K562 (cell line): ENCODE measurements at regions not wholly inside any gene's neighbourhood (a gene's known extent, or its start where the extent isn't known, plus 50 kb on each side); places are given as distances from the start of the nearest gene placed in this dataset.

Experiments
- ATAC-seq: fragments of 200-7000 bp; cut with Tn5 transposase; 3 replicates; pipeline ENCODE4 v1.9.1; 2020; ENCODE audit warnings: moderate library complexity
- BruUV-seq: library from RNA; stranded (reverse); fragments of 400-500 nt; replicated peaks from 2 replicates; lab custom pipeline; 2021; lab: Mats Ljungman, UMichigan
- CTCF ChIA-PET: fragments of 300-600 bp; formaldehyde crosslinking; extraction: SDS; loops from one replicate; lab custom pipeline; 2021; ENCODE audit warnings: low intra/inter-chr PET ratio; lab: Yijun Ruan, JAX
- POLR2A ChIA-PET: fragments of 300-600, 350-650 bp; sonication (Branson Sonifier 250); formaldehyde crosslinking; extraction: SDS; loops from one replicate; lab custom pipeline; 2021; ENCODE audit warnings: antibody characterized with exemption, inconsistent platforms; lab: Yijun Ruan, JAX
- DNase-seq, 4 experiments: peaks; one replicate each; pipeline versions ENCODE4 v3.0.0 to v3.0.0-alpha.2; 2011 to 2018; ENCODE audit warnings: low spot score in 3 of 4, mixed read lengths in 3 of 4; ENCODE audit errors: extremely low read depth in 1 of 4
- FAIRE-seq: peaks from 2 replicates; lab custom pipeline; 2011; peaks lifted over from hg19 to GRCh38; lab: Jason Lieb, UNC
- H2AFZ ChIP-seq: 2 replicates; pipeline ENCODE4 v1.6.0; 2011; ENCODE audit warnings: low read depth, low read length, control low read depth, inconsistent platforms
- H3K27ac ChIP-seq: fragments of 200-600 bp; 3 replicates; pipeline ENCODE4 v1.8.0; 2011; ENCODE audit warnings: low read depth, mild to moderate bottlenecking, control low read depth, inconsistent platforms, low read length, moderate library complexity, mixed read lengths; ENCODE audit errors: extremely low read depth
- H3K27me3 ChIP-seq, 2 experiments: fragments of 300-600 bp in 1 of 2; 2 replicates in 1 of 2; 3 replicates in 1 of 2; pipeline versions ENCODE4 v1.6.0 to v1.8.0; 2011; ENCODE audit warnings: inconsistent platforms in 2 of 2, low read length in 2 of 2, mild to moderate bottlenecking in 1 of 2, mixed read lengths in 1 of 2, moderate library complexity in 1 of 2; ENCODE audit not compliant: control insufficient read depth in 2 of 2, insufficient read depth in 2 of 2
- H3K36me3 ChIP-seq: fragments of 300-600 bp; 3 replicates; pipeline ENCODE4 v1.8.0; 2011; ENCODE audit warnings: mild to moderate bottlenecking, low read length, inconsistent platforms; ENCODE audit not compliant: control insufficient read depth, insufficient read depth
- H3K4me1 ChIP-seq, 2 experiments: fragments of 200-600 bp in 1 of 2; replicated peaks in 1 of 2; 2 replicates in 1 of 2; 3 replicates in 1 of 2; pipeline versions ENCODE4 v1.5.1 to v1.8.0; 2011; ENCODE audit warnings: inconsistent platforms in 2 of 2, low read length in 2 of 2, mild to moderate bottlenecking in 1 of 2, mixed read lengths in 1 of 2, moderate library complexity in 1 of 2; ENCODE audit not compliant: control insufficient read depth in 2 of 2, insufficient read depth in 2 of 2
- H3K4me2 ChIP-seq: 2 replicates; pipeline ENCODE4 v1.6.1; 2011; ENCODE audit warnings: low read length, control low read depth, inconsistent platforms, mixed read lengths; ENCODE audit not compliant: insufficient read depth
- H3K4me3 ChIP-seq: fragments of 200-600 bp; sonication (generic), shearing (Covaris generic); 2 replicates; pipeline ENCODE4 v1.5.1; 2016; ENCODE audit warnings: control low read depth, inconsistent platforms
- H3K79me2 ChIP-seq: fragments of 200-600 bp; 3 replicates; pipeline ENCODE4 v1.8.0; 2011; ENCODE audit warnings: low read length, inconsistent platforms; ENCODE audit not compliant: control insufficient read depth, insufficient read depth
- H3K9ac ChIP-seq, 2 experiments: 2 replicates each; pipeline versions ENCODE4 v1.6.0 to v1.6.1; 2011; ENCODE audit warnings: low read depth in 2 of 2, low read length in 2 of 2, control low read depth in 1 of 2, inconsistent platforms in 1 of 2, mild to moderate bottlenecking in 1 of 2, mixed read lengths in 1 of 2; ENCODE audit not compliant: insufficient read depth in 1 of 2
- H3K9me1 ChIP-seq: one replicate; pipeline ENCODE4 v1.6.0; 2011; ENCODE audit warnings: inconsistent platforms, mild to moderate bottlenecking, low read length, moderate library complexity; ENCODE audit not compliant: control insufficient read depth, insufficient read depth
- H3K9me3 ChIP-seq: replicated peaks from 2 replicates; pipeline ENCODE4 v1.5.1; 2011; ENCODE audit warnings: low read depth, low read length, inconsistent platforms; ENCODE audit not compliant: control insufficient read depth, insufficient read depth
- H4K20me1 ChIP-seq: replicated peaks from 2 replicates; pipeline ENCODE4 v1.6.1; 2011; ENCODE audit warnings: low read length, inconsistent platforms, mixed read lengths; ENCODE audit not compliant: control insufficient read depth, insufficient read depth
- ATF3 ChIP-seq, 2 experiments: fragments of 450-650 bp in 1 of 2; sonication (generic) in 1 of 2; formaldehyde crosslinking in 1 of 2; IDR thresholded peaks in 1 of 2; conservative IDR thresholded peaks in 1 of 2; 2 replicates each; pipeline versions ENCODE4 v1.6.1 to v1.8.1; 2016 to 2023; ENCODE audit warnings: mild to moderate bottlenecking in 2 of 2, moderate library complexity in 2 of 2, inconsistent platforms in 1 of 2, missing genetic modification reagents in 1 of 2
- DPF2 ChIP-seq: fragments of 450-650 bp; IDR thresholded peaks from 2 replicates; pipeline ENCODE4 v1.6.1; 2016
- FOSL1 ChIP-seq: fragments of 200-800 bp; sonication (Bioruptor generic); conservative IDR thresholded peaks from 2 replicates; pipeline ENCODE4 v1.6.1; 2016; ENCODE audit warnings: missing genetic modification characterization, missing compliant biosample characterization
- NUFIP1 ChIP-seq: fragments of 450-650 bp; IDR thresholded peaks from 2 replicates; pipeline ENCODE4 v1.6.1; 2018; ENCODE audit not compliant: partially characterized antibody
- ZBTB33 ChIP-seq: sonication (generic); formaldehyde crosslinking; IDR thresholded peaks from 2 replicates; pipeline ENCODE4 v1.8.1; 2023; ENCODE audit warnings: mild to moderate bottlenecking, missing genetic modification reagents
- WGBS: fragments of 100-300 bp; shearing (Covaris generic); methylation state at CpG from one replicate; pipeline ENCODE4 v1.1.6; 2016; ENCODE audit warnings: low coverage, mixed read lengths; ENCODE audit not compliant: insufficient coverage; ENCODE audit errors: missing lambda C conversion rate; 5-methylcytosine and 5-hydroxymethylcytosine counted together
- in situ Hi-C: fragments of 300-500 bp; cut with MboI; formaldehyde crosslinking; loops from 4 replicates; pipeline ENCODE4 v1.15.0; 2018; ENCODE audit warnings: inconsistent platforms, mixed read lengths
- intact Hi-C: fragments of 100-400 bp; cut with micrococcal nuclease; formaldehyde crosslinking; loops from 2 replicates; pipeline ENCODE4 v1.14.2; 2022

- FAIRE-seq (no peak), ATAC-seq (peak; percentile 16; the same call in 2 of the 3 replicates), DNase-seq (peak in 3 of 4 experiments; percentile 33 to 40 (median 33))
- CTCF ChIA-PET: no interaction called here
- H3K4me2 ChIP-seq: no peak overlapping the region
- POLR2A ChIA-PET: interaction anchor here (1.2 to 1.5 kb wide), 2 partner anchors 11 to 16 kb away, joined by 3 read pairs; no protein-coding TSS in a partner anchor
- in situ Hi-C loops (no loop called here), intact Hi-C loops (no loop called here)
- no peaks in the 10 kb centered on the region for H3K9me3 ChIP-seq
- H3K36me3 ChIP-seq: no peaks in the 10 kb centered on the region
- H3K27ac ChIP-seq: no peak overlapping the region
- H3K27me3 ChIP-seq: no peaks in the 10 kb centered on the region
- BruUV-seq: no TSS peak
- 66% methylated on average over 49 of the region's 71 CpGs for WGBS
- H3K4me1 ChIP-seq: peaks cover 14 to 18% of the 10 kb centered on the region in 2 experiments; a peak in 4 of 5 replicates
- TF ChIP-seq NUFIP1: no peak
- TF ChIP-seq ZBTB33: peak; percentile 63
- TF ChIP-seq DPF2: peak; percentile 17; the same call in 1 of the 2 replicates
- 0 out of 2 replicates have a peak, but pooled peaks have one; percentile 14 for TF ChIP-seq FOSL1 (tag)
- TF ChIP-seq ATF3 (IDR thresholded peaks at IDR 0.05): peak; percentile 16; the same call in 1 of the 2 replicates
- TF ChIP-seq ATF3 (CRISPR knock-in tag; conservative IDR thresholded peaks at IDR 0.05): no peak
- no peaks in the 10 kb centered on the region for H3K79me2 ChIP-seq
- H3K9ac ChIP-seq: peak overlapping the region in 1 of 2 experiments; percentile 67; a peak in 1 of 4 replicates
- H3K4me3 ChIP-seq: no peak overlapping the region
- H3K9me1 ChIP-seq: no peaks in the 10 kb centered on the region
- H2AFZ ChIP-seq: peak overlapping the region; percentile 9; the same call in 1 of the 2 replicates
- no peaks in the 10 kb centered on the region for H4K20me1 ChIP-seq
These were observed 266.4 kb upstream of the HES1 start for GRCh38 chr3:193869221-193870201.
